ENCODE measurements at regions not wholly inside any gene's neighbourhood (a gene's known extent, or its start where the extent isn't known, plus 50 kb on each side); places are given as distances from the start of the nearest gene placed in this dataset.

GRCh38 chr3:80788914-80789313 lies 972.5 kb downstream of the GBE1 start:
- WGBS = 96% methylated on average over 2 of the region's 2 CpGs
- no peaks in the 10 kb centered on the region for H3K36me3 ChIP-seq
- no peak overlapping the region for H3K27ac ChIP-seq (replicated peaks in 1 of 4)
- H3K4me3 ChIP-seq = no peak overlapping the region
- no peaks in the 10 kb centered on the region for H3K9me3 ChIP-seq
- no peak for TF ChIP-seq EP300 (IDR thresholded peaks at IDR 0.05)
- no peak for TF ChIP-seq POLR2A (IDR thresholded peaks at IDR 0.05; ENCODE audit: low read depth)
- no peaks in the 10 kb centered on the region for H3K4me1 ChIP-seq
- no peak for DNase-seq (ENCODE audit: extremely low spot score)
- no peaks in the 10 kb centered on the region for H3K27me3 ChIP-seq
- intact Hi-C loops (cut with DNase I) = no loop called here

GRCh38 chr3:80785875-80786274 lies 975.6 kb downstream of the GBE1 start:
- TF ChIP-seq POLR2A (IDR thresholded peaks at IDR 0.05; ENCODE audit: low read depth) (no peak), CTCF (IDR thresholded peaks at IDR 0.05) (no peak), POLR2AphosphoS5 (IDR thresholded peaks at IDR 0.05) (no peak), EP300 (IDR thresholded peaks at IDR 0.05) (no peak)
- Histone ChIP-seq H3K4me3 (no peak overlapping the region), H3K27ac (replicated peaks in 1 of 4) (no peak overlapping the region), H3K4me1 (no peaks in the 10 kb centered on the region), H3K27me3 (no peaks in the 10 kb centered on the region), H3K9me3 (no peaks in the 10 kb centered on the region), H3K36me3 (no peaks in the 10 kb centered on the region)
- intact Hi-C loops (cut with DNase I) = no loop called here
- 94% methylated on average over 1 of the region's 1 CpG for WGBS
- DNase-seq (ENCODE audit: extremely low spot score) = no peak

GRCh38 chr3:80785475-80785874 lies 976.0 kb downstream of the GBE1 start:
- 32% methylated on average over 3 of the region's 3 CpGs for WGBS
- Histone ChIP-seq H3K27ac (replicated peaks in 1 of 4) (no peak overlapping the region), H3K4me3 (no peak overlapping the region), H3K4me1 (no peaks in the 10 kb centered on the region), H3K9me3 (no peaks in the 10 kb centered on the region), H3K36me3 (no peaks in the 10 kb centered on the region), H3K27me3 (no peaks in the 10 kb centered on the region)
- no peak for TF ChIP-seq EP300 (IDR thresholded peaks at IDR 0.05)
- TF ChIP-seq CTCF (IDR thresholded peaks at IDR 0.05) = no peak
- TF ChIP-seq POLR2A (IDR thresholded peaks at IDR 0.05; ENCODE audit: low read depth) = no peak
- TF ChIP-seq POLR2AphosphoS5 (IDR thresholded peaks at IDR 0.05) = no peak
- intact Hi-C loops (cut with DNase I) = no loop called here
- no peak for DNase-seq (ENCODE audit: extremely low spot score)

GRCh38 chr3:80771085-80771484 lies 990.4 kb downstream of the GBE1 start:
- H3K27me3 ChIP-seq = no peaks in the 10 kb centered on the region
- H3K4me1 ChIP-seq = no peaks in the 10 kb centered on the region
- no peak overlapping the region for H3K27ac ChIP-seq (replicated peaks in 1 of 4)
- TF ChIP-seq POLR2AphosphoS5 (IDR thresholded peaks at IDR 0.05) = no peak
- no peak for TF ChIP-seq POLR2A (IDR thresholded peaks at IDR 0.05; ENCODE audit: low read depth)
- intact Hi-C loops (cut with DNase I) = no loop called here
- no peak overlapping the region for H3K4me3 ChIP-seq
- 51% methylated on average over 6 of the region's 7 CpGs for WGBS
- H3K9me3 ChIP-seq = no peaks in the 10 kb centered on the region
- DNase-seq (ENCODE audit: extremely low spot score) = no peak
- H3K36me3 ChIP-seq = no peaks in the 10 kb centered on the region

- 92% methylated on average over 43 of the region's 61 CpGs for WGBS
- TF ChIP-seq POLR2AphosphoS5 (IDR thresholded peaks at IDR 0.05) (no peak), POLR2A (IDR thresholded peaks at IDR 0.05; ENCODE audit: low read depth) (no peak), EP300 (IDR thresholded peaks at IDR 0.05) (no peak), CTCF (IDR thresholded peaks at IDR 0.05) (no peak)
- DNase-seq (ENCODE audit: extremely low spot score) = no peak
- intact Hi-C loops (cut with DNase I) = no loop called here
- no peaks in the 10 kb centered on the region for H3K36me3 ChIP-seq
- H3K9me3 ChIP-seq = no peaks in the 10 kb centered on the region
- H3K4me1 ChIP-seq = no peaks in the 10 kb centered on the region
- H3K27ac ChIP-seq (replicated peaks in 1 of 4) = no peak overlapping the region
- H3K27me3 ChIP-seq = no peaks in the 10 kb centered on the region
- H3K4me3 ChIP-seq = no peak overlapping the region
Observed at GRCh38 chr3:80770106-80771074, 991.1 kb downstream of the GBE1 start.

All from esophagus muscularis mucosa (tissue), 4 donors.